ENCODE measurements at regions not wholly inside any gene's neighbourhood (a gene's known extent, or its start where the extent isn't known, plus 50 kb on each side); places are given as distances from the start of the nearest gene placed in this dataset.

GRCh38 chrX:5559386-5559785 is 669.3 kb downstream of the NLGN4X start:
- no peaks in the 10 kb centered on the region for H3K4me1 ChIP-seq (ENCODE audit: control insufficient read depth, insufficient read depth, low read length)
- H4K20me1 ChIP-seq (ENCODE audit: control insufficient read depth, insufficient read depth): no peaks in the 10 kb centered on the region
- ChIA-PET RAD21 (ENCODE audit: unreplicated experiment) (no interaction called here), SMC1A (ENCODE audit: uncharacterized antibody, unreplicated experiment) (no interaction called here), POLR2A (no interaction called here), CTCF (no interaction called here)
- H3K4me2 ChIP-seq (ENCODE audit: control insufficient read depth, insufficient read depth): no peak overlapping the region
- DNase-seq (ENCODE audit: low read depth, low spot score) (no peak), FAIRE-seq (no peak), ATAC-seq (no peak)
- no peak overlapping the region for H2AFZ ChIP-seq (ENCODE audit: control insufficient read depth, low read depth, low read length)
- H3K79me2 ChIP-seq (ENCODE audit: control insufficient read depth, insufficient read depth, low read length): no peaks in the 10 kb centered on the region
- TF ChIP-seq NFYA (IDR thresholded peaks at IDR 0.05; ENCODE audit: borderline replicate concordance, low read depth, low read length): no peak
- no peak for TF ChIP-seq RELA (IDR thresholded peaks at IDR 0.05; ENCODE audit: borderline replicate concordance, partially characterized antibody)
- no peak for TF ChIP-seq MYC (IDR thresholded peaks at IDR 0.05; ENCODE audit: insufficient read depth, insufficient read length, insufficient replicate concordance, low read length, severe bottlenecking)
- TF ChIP-seq NBN (IDR thresholded peaks at IDR 0.05): no peak
- TF ChIP-seq POU2F2 (IDR thresholded peaks at IDR 0.05; ENCODE audit: borderline replicate concordance, low read depth, low read length): no peak
- no peak for TF ChIP-seq E4F1 (IDR thresholded peaks at IDR 0.05; ENCODE audit: borderline replicate concordance, partially characterized antibody)
- no peak for TF ChIP-seq ZNF207 (IDR thresholded peaks at IDR 0.05; ENCODE audit: borderline replicate concordance)
- no peak for TF ChIP-seq RELB (IDR thresholded peaks at IDR 0.05; ENCODE audit: low read depth)
- no peak for TF ChIP-seq BCL11A (IDR thresholded peaks at IDR 0.05; ENCODE audit: low read depth, low read length)
- no peak for TF ChIP-seq ASH2L (IDR thresholded peaks at IDR 0.05; ENCODE audit: borderline replicate concordance, low read depth)
- in situ Hi-C loops (cut with MboI) (no loop called here), intact Hi-C loops (cut with micrococcal nuclease; ENCODE audit: unreplicated experiment) (no loop called here)
- no peaks in the 10 kb centered on the region for H3K27me3 ChIP-seq (replicated peaks in 1 of 2; ENCODE audit: control insufficient read depth in 2 of 2, insufficient read depth in 2 of 2, low read length in 1 of 2)
- H3K9ac ChIP-seq (ENCODE audit: control insufficient read depth, insufficient read depth, low read length): no peak overlapping the region
- no TSS peak for BruUV-seq (replicated peaks)
- no peaks in the 10 kb centered on the region; the same call in 2 of the 3 replicates for H3K9me3 ChIP-seq (replicated peaks; ENCODE audit: control insufficient read depth, insufficient read depth, low read length)
- 34% methylated on average over 2 of the region's 2 CpGs for WGBS (ENCODE audit: insufficient coverage, insufficient replicate concordance, low lambda C conversion rate, missing lambda C conversion rate)
- H3K4me3 ChIP-seq: no peak overlapping the region
- H3K27ac ChIP-seq (ENCODE audit: control insufficient read depth, insufficient read depth): no peak overlapping the region
- no peaks in the 10 kb centered on the region for H3K36me3 ChIP-seq (ENCODE audit: control insufficient read depth in 2 of 2, insufficient read depth in 2 of 2, low read length in 1 of 2)

All from GM12878 (cell line).